Coronary artery (tissue), 2 donors: ENCODE measurements at regions not wholly inside any gene's neighbourhood (a gene's known extent, or its start where the extent isn't known, plus 50 kb on each side); places are given as distances from the start of the nearest gene placed in this dataset.

ENCODE experiments used
- DNase-seq: peaks from one replicate; pipeline ENCODE4 v3.0.0-alpha.2; 2017; ENCODE audit warnings: low spot score
- H3K27ac ChIP-seq, 2 donors: fragments of 200-600 bp; sonication (generic); one replicate each; pipeline ENCODE4 v1.5.1; 2016 to 2019
- H3K4me3 ChIP-seq: fragments of 200-600 bp; sonication (generic); 2 replicates; pipeline ENCODE4 v1.5.1; 2016; ENCODE audit warnings: mild to moderate bottlenecking, moderate library complexity
- TF ChIP-seq, protein P1 (sequence below): fragments of 200-600 bp; sonication (generic); IDR thresholded peaks from one replicate; pipeline ENCODE4 v1.5.1; 2019; ENCODE audit warnings: antibody characterized with exemption

- Histone ChIP-seq H3K27ac (no peak overlapping the region), H3K4me3 (no peak overlapping the region)
- TF ChIP-seq, protein P1, sequence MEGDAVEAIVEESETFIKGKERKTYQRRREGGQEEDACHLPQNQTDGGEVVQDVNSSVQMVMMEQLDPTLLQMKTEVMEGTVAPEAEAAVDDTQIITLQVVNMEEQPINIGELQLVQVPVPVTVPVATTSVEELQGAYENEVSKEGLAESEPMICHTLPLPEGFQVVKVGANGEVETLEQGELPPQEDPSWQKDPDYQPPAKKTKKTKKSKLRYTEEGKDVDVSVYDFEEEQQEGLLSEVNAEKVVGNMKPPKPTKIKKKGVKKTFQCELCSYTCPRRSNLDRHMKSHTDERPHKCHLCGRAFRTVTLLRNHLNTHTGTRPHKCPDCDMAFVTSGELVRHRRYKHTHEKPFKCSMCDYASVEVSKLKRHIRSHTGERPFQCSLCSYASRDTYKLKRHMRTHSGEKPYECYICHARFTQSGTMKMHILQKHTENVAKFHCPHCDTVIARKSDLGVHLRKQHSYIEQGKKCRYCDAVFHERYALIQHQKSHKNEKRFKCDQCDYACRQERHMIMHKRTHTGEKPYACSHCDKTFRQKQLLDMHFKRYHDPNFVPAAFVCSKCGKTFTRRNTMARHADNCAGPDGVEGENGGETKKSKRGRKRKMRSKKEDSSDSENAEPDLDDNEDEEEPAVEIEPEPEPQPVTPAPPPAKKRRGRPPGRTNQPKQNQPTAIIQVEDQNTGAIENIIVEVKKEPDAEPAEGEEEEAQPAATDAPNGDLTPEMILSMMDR = no peak
- no peak for DNase-seq
These were observed 94.3 kb upstream of the PITX1 start for GRCh38 chr5:135128361-135128760.

DNA sequence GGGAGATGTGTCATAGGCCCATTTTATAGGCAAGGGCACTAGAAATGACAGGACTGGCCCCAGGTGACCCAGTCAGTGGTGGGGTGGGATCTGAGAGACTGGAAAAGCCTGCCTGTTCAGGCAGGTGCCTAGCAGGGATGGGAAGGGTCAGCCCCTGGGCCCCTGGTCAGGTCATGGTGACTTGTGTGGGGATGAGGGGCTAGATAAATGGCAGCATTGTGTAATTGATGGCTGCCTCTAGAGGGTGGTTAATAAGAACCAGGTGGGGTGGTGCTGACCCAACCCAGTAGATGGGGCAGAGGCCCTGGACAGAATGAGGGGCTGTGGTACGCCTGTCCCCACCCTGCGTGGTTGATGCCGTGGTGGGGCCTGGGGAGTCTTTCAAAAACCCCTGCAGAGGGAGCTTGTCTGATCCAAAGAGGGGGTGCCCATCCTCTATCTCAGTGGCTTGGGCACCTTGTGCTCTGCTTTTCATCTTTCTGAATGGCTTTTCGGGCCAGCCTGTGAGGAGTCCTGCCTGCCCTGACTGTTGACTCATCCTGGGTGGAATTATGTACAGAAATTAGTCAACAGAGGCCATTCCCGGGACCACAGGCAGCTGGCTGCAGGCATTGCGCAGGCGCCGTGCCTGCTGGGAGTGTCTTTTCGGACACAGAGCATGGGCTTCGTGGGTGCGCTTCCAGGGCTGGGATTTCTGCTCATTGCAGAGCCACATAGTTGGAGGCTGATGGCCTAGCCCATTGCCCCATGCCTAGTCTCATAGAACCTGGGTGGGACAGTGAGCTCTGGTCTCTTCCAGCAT is 93.6 kb upstream of the PITX1 start:
- H3K4me3 ChIP-seq = no peak overlapping the region
- TF ChIP-seq, protein P1 = no peak

DNA sequence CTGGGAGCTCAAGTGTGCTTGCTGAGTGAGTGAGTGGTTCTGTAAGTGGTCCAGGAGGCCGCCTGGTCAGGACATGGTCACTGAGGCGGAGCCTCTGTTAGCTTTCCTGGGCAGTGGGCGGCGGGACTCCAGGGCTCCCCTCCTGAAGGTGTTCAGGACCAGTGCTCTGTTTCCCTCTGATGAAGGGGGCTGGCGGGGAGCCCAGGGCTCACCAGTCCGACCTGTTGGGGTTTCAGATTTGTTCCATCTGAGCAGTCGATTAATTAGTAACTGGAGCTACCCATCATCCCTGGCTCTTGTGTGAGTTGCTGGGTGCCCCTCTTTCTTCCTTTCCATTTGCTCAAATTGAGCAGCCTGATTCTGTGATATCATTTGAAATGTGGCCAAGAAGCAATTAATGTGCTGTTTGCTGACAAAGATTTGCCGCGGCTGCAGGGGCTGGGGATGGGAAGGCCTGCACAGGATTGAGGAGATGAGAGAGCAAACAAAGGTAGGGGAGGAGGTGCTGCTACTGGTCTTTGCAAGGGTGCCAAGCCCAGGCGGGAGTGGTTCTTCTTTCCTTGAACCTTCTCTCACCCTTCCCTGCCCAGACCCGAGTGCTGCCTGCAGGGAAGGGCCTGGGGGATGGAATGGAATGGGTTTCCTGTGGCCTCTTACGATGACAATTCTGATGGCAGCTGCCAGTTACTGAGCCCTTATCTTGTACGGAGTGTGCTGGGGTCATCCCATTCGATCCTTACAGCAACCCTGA is 92.8 kb upstream of the PITX1 start:
- TF ChIP-seq, protein P1 = no peak
- no peak for DNase-seq
- Histone ChIP-seq H3K27ac (no peak overlapping the region), H3K4me3 (no peak overlapping the region)

More for the DNA sequence above, 93.6 kb upstream of the PITX1 start:
- no peak overlapping the region for H3K27ac ChIP-seq
- DNase-seq = no peak

DNA sequence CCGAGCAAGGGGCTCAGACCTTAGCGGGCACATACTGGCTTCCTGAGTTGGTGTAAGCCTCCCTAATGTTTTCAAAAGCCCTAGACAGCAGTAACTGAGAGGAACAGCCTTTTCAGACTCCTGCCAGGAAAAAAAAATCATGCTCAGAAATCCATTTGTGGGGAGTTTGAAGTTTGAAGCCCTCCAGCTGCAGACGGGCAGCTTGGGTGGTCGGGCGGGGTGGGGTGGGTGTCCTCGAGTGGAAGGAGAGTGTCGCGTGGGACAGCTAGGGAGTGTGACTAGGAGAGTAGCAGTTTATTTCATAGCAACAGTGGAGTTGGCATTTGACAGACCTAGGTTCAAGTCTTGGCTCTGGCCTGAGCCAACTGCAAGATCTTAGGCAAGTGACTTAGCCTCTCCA is 90.7 kb upstream of the PITX1 start:
- no peak overlapping the region for H3K27ac ChIP-seq
- no peak for DNase-seq
- H3K4me3 ChIP-seq = no peak overlapping the region
- TF ChIP-seq, protein P1 = no peak

DNA sequence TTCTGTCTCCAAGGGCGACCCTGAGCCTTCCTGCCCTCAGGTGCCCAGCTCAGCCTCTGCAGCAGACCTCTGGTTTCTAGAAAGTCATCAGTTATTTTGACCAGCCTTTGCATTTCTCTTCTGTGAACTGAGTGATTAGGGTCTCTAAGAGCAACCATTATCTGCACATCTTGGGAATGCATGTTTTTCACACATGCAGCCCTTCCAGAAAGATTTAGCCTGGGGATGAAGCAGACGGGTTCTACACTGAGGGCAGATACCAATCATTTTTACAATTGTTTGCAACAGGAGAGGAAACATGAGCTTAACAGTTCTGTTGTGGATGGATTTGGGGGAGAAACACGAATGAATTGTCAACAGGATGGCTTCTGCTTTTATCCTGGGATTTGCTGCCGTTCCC is 90.1 kb upstream of the PITX1 start:
- TF ChIP-seq, protein P1 = no peak
- Histone ChIP-seq H3K4me3 (no peak overlapping the region), H3K27ac (no peak overlapping the region)
- no peak for DNase-seq

GRCh38 chr5:135122797-135123196 is 88.8 kb upstream of the PITX1 start:
- TF ChIP-seq, protein P1 = no peak
- DNase-seq = no peak

DNA sequence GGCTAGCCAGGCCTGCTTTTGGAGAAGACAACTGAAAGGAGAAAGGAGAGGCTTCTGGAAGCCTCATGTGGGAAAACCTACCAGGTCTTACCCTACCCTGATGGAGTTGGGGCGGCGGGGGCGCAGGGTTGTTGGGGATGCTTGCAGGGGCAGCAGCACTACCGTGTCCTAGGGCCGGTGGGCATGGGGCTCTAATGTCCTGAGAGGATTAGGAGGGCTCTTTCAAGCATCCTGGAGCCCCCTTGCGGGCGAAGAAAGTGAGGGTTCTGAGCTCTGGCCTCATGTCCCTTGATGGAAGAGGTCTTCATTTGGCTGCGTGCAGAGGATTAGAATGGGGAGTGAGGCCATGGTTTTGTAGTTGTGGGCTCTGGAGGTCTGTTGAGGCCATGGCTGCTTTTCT is 86.9 kb upstream of the PITX1 start:
- Histone ChIP-seq H3K4me3 (no peak overlapping the region), H3K27ac (no peak overlapping the region)
- TF ChIP-seq, protein P1 = no peak
- DNase-seq = no peak

More at GRCh38 chr5:135122797-135123196, 88.8 kb upstream of the PITX1 start:
- Histone ChIP-seq H3K27ac (no peak overlapping the region), H3K4me3 (no peak overlapping the region)
